DMS153 (cell line): ENCODE measurements at regions not wholly inside any gene's neighbourhood (a gene's known extent, or its start where the extent isn't known, plus 50 kb on each side); places are given as distances from the start of the nearest gene placed in this dataset.
"Not testable (repeated sequence)": the region's sequence is repeated elsewhere in the genome, so short reads cannot be mapped to it uniquely, and the experiment has no call there.

Experiments
- DNase-seq: peaks from one replicate; lab custom pipeline; 2025; lab: John Stamatoyannopoulos, UW

DNA sequence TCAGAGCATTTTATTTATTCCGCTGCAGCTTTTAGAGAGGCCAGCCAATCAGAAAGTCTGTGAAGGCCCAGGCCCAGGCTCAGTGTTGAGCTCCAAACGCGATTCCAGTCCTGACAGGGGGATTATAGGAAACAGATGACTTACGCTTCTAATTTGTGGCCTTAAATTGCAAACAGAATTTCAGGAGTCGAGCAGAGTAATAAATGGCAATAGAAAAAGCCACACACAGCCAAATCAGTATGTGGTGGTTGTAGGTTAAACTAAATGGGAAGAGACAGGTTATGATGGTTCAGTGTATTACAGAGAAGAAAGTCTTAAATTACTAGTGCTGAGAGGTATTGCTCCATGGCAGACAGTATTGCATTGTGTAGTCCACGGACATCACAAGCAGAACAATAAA, 131.0 kb upstream of the ZEB2 start:
- no peak for DNase-seq

DNA sequence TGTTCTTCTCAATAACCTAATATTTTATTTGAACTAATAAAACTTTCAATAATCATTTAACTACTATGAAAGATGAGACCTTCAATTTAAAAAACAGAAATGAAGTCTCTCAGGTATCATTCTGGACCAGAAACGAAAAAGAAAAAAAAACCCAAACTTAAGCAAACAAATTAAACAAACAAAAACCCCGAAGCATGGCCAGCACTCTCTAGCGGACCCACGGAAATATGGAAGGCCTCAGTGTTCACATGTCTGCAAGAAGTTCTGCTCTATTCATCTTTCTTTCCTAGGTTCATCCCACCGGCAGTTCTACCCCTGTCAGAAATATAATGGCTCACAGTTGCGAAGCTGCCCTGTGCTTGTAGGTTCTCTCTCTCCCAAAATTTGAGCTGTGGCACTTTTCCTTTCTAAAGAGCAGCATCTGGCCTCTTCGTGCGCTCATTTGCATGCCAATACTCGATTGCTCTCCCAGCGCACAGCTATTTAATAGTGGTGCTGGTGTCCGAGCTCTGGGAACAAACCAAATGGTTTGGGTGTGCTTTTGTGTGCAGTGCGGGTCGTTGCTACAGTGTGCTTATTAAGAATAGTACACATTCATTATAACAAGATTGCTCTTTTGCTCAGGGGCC, 129.0 kb upstream of the ZEB2 start:
- no peak for DNase-seq

DNA sequence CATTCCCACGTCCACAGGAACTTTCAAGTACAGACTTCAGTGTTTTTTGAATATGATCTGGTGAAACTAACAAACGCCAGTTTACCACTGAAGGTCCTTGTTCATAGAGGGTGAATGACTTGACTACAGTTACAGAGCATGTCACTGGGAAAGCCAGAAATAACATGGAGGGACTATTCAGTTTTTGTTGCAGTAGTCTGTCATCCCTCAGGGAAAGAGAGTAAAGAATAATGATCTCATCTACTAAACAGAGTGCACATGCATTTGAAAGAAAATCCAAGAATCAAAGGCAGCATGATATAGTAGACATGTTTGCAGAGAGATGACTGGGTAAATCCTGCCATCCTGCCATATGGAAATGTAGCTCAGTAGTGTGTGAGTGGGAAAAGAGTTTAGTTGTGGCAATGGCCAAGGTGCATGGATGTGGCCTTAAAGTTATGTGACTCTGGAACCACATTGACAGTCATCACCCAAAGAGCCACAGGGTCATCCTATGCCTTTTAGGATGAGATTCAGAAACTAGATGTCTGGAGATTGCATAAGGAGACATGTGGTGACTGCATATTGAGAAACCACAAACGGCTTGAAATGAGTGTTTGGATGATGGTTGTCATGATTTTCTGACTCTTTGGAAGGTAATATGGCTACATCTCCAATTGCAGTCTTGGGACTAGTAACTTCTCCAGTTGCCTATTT, 125.3 kb upstream of the ZEB2 start:
- no peak for DNase-seq

DNA sequence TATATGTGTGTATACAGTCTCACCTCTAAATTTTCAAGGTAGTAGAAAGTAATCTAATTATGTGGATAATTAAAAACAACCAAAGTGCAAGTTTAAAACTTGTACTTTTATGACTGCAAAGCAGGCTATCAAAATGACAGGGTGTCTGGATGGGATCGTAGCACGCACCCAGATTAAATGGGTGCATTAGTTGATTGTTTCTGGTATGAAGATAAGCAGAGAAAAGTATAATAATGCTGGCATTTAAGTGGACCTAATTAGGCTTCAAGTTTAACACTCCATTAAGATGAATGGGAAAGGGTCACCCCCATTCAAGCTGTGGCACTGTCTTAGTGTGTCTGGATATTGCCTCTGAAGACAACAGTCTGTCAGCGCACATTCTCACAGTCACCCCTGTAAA, 124.6 kb upstream of the ZEB2 start:
- DNase-seq: no peak

DNA sequence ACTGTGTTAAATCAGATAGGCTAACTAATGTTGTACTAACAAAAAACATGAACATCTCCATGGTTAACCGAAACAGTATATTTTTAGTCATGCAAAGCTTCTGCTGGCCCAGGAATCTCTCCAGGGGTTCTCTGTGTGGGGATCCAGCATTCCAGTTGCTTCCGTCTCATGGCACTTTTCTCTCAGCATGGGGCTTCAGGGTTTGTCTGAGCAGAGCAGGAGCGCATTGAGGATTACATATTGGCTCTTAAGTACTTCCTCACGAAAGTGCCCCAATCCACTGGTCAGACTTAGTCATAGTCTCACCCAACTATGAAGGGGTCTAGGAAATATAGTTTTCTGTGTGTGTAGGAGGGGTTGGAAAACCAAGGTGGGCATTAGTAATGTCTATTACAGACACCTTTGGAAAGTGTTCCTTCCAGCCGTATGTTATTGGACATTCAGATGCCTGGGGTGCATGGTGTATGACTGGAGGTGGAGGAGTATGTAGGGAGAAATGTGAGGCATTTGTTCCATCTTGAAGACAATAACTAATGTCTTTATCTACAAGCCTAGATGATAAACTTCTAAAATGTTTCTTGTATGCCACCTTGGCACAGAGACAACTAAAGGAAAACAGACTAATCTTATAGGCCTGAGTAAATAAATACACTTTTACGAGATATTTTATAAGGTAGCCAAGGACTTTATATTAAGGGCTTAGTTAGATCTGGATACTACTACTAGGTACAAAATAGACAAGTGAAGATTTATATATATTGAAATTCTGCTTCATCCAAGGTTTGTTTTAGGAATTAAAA, 123.8 kb upstream of the ZEB2 start:
- DNase-seq: no peak

DNA sequence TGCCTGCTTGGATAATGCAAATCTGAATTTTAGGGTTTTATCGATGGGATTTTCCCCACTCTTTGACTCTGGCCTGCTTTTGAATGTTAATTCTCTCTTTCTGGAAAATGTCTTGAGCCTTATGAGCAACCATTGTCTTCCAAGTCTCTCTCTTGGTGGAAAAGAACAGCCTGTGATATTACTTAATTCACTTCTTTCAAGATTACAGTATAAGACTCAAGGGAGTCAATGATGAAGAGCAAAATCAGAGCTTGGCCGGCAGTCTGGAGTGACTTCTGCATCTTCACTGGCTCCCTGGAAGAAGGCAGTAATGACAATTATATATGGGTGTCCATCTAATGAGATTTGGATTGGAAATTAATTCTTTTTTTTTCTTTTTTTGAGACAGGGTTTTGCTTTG, 122.9 kb upstream of the ZEB2 start:
- no peak for DNase-seq

DNA sequence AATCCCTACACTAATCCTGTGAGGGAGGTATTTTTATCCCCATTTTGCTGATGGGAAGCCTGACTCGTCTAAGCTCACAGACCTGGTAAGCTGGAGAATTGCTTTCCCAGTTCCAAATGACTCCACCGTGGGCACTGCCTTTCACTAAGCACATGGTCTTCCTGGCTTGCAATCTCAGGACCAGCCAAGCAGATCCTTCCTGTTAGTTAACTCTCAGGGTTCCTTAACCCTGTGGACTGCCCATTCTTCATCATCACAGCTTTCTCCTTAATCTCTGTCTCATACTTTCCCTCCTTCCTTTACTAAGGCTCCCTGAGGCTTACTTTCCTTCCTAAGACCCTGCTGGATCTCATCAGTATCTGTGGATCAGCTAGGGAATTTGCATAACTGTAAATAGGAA, 122.2 kb upstream of the ZEB2 start:
- no peak for DNase-seq

DNA sequence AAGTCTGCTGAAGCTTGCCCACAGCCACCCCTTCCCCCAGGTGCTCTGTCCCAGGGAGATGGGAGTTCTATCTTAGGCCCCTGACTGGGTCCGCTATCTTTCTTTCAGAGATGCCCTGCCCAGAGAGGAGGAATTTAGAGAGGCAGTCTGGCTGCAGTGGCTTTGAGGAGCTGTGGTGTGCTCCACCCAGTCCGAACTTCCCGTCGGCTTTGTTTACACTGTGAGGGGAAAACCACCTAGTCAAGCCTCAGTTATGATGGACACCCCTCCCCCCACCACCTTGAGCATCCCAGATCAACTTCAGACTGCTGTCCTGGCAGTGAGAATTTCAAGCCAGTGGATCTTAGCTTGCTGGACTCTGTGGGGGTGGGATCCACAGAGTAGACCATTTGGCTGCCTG, 118.3 kb upstream of the ZEB2 start:
- DNase-seq: not testable (repeated sequence)

DNA sequence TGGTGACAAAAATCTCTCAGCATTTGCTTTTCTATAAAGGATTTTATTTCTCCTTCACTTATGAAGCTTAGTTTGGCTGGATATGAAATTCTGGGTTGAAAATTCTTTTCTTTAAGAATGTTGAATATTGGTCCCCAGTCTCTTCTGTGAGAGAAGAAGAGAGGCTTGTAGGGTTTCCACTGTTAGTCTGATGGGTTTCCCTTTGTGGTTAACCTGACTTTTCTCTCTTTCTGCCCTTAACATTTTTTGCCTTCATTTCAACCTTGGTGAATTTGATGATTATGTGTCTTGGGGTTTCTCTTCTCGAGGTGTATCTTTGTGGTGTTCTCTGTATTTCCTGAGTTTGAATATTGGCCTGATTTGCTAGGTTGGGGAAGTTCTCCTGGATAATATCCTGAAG, 116.9 kb upstream of the ZEB2 start:
- not testable (repeated sequence) for DNase-seq

DNA sequence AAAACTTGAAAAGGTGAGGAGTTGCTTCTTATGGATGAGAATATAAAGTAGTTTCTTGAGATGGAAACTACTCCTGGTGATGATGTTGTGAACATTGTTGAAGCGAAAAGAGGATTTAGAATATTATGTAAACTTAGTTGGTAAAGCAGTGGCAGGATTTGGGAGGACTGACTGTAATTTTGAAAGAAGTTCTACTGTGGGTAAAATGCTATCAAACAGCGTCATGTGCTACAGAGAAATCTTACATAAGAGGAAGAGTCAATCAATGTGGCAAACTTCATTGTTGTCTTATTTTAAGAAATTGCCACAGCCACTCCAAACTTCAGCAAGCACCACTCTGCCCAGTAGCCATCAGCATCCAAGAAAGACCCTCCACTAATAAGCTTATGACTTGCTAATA, 112.9 kb upstream of the ZEB2 start:
- DNase-seq: no peak

DNA sequence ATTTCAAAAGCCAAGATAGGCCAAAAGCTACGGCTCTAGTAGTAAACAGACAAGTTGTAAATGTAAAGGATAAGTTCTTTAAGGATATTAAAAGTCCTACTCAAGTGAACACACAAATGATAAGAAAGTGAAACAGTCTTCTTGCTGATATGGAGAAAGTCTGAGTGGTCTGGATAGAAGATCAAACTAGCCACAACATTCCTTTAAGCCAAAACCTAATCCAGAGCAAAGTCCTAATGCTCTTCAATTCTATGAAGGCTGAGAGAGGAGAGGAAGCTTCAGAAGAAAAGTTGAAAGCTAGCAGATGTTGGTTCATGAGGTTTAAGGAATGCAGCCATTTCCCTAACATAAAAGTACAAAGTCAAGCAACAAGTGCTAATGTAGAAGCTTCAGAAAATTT, 111.7 kb upstream of the ZEB2 start:
- no peak for DNase-seq

DNA sequence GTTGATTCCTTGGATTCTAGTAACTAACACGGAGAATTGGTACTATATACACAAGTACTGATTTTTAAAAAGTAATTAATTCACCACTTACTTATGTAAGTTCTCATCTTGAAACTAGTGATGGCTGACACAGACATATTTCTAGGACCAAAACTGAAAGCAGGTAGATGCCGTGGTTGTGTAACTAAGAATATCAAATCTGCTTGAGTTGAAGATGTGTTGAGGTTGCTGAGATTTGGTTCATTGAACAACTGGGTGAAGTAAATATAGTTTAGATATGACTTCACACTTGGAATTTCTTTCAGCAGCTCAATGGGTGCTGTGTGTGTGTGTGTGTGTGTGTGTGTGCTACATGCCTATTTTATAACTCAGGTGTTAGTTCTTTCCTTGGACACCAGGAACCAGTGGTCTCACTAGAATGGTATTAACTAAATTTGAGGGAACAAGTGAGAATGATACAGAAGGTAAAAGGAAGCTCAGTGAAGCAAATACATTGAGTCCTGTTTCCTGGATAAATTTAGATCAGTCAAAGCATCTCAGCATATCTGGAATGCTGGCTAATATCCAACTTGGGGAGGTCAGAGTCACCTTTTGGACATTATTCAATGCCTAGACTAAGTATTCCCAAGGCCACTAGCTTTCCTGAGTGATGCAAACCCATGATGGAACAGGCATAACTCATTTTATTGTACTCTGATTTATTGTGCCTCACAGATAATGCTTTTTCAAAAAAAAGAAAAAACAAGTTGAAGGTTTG, 110.7 kb upstream of the ZEB2 start:
- no peak for DNase-seq

DNA sequence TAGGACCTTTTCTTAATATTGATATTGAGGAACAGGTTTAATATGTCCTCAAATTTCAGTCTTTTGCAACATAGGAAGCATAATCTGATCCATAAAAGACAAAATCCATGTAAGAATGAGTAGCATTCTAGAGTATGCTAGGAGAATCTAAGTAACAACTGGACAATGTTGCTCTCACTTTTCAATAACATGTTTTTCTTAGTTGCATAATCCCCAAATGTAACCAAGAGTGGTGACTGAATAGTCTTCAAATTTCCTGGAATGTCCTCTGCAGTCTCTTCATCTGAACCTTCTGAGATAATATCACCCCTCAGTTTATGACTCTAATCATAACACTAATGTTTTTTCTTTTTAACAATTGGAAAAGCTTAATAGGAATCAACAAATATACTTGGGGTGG, 110.0 kb upstream of the ZEB2 start:
- DNase-seq: no peak

DNA sequence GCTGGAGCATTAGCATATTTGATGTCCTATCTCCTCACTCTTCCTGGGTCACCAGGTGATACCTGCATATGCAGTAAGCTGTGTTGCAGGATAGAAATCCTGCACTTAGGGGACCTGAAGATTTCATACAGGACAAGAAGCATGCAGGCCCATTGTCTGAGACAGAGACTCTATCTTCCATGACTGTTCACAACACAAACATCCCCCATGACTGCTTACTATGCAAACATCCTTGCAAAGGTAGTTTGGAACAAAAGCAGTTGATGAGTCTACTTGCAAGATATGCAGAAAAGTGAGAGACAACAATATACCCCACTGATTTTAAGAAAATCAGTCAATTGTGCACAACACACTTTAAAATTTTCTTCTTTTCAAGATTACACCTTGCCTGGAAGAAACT, 108.6 kb upstream of the ZEB2 start:
- DNase-seq: no peak

DNA sequence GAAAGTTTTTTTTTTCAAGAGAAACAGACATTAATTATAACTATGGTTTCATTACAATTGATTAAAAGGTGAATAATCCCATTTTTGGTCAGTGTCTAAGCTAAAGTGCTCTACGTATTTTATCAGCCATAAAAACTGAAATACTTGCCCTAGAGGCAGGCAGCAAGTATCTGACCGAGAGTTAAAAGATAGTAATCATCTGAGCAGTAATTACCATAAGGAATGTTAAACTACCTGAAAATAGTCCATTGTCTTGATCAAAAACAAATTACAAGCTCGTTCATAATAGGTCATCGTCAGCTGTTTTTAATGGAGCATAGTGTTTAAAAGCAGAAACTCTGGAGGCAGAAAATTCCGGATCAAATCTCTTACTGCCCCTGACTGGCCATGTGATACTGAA, 105.7 kb upstream of the ZEB2 start:
- no peak for DNase-seq

DNA sequence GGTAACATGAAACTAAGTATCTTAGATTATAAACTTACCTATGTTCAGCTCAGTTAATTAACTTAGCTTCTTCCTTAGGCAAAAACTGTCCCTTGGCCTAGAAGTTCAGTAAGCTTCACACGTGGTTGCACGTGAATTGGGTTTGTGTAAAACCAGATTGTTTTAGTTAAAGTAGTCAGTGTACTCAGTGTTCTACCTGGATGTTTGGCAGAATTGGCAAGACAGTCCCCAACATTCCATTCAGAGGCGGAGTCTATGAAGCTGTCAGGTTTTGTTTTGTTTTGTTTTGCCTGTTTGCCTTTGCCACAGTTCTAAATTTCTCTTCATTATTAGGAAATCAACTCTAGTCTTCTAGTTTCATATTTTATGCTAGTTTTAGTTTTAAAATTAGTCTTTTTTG, 105.3 kb upstream of the ZEB2 start:
- no peak for DNase-seq

DNA sequence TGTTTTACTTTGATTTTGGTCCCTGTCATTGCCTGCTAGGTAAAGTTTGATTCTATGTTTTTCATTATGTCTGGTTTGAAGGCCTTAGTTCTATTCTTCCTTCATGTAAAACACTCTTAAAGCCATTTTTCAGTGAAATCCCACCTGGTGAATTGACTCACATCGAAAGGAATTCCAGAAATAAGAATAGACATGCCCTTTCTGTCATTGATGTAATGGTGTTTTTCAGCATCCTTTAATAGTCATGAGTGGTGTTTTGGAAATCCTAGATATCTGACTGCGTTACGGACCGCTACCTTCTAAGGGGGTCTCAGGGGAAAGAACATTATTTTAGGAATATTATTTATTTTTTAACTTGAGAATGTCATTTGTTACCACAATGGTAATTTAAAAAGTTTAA, 104.5 kb upstream of the ZEB2 start:
- no peak for DNase-seq

DNA sequence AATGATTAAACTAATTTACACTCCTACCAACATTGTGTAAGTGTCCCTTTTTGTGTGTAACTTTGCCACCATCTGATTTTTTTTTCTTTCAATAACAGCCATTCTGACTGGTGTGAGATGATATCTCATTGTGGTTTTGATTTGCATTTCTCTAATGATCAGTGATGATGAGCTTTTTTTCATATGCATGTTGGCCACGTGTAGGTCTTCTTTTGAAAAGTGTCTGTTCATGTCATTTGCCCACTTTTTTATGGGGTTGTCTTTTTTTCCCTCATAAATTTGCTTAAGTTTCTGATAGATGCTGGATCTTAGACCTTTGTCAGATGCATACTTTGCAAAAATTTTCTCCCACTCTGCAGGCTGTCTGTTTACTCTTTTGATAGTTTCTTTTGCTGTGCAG, 102.5 kb upstream of the ZEB2 start:
- DNase-seq: not testable (repeated sequence)

DNA sequence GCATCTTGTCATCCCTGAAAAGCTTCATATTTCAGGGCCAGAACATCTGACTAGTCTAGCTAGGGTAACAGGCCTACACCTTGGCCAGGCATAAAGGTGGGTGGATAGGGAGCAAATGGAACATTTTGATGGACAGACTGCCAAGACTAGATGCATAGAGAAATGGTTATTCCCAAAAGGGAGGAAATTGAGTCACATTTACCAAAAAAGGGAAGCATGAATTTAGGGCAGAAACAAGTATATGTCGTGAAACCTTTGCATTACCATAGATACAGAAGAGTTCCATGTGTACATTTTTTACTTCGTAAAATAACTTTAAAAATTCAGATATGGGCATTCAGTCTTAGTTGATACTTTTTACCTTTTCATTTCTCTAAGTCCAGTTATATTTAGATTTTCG, 101.3 kb upstream of the ZEB2 start:
- DNase-seq: no peak

DNA sequence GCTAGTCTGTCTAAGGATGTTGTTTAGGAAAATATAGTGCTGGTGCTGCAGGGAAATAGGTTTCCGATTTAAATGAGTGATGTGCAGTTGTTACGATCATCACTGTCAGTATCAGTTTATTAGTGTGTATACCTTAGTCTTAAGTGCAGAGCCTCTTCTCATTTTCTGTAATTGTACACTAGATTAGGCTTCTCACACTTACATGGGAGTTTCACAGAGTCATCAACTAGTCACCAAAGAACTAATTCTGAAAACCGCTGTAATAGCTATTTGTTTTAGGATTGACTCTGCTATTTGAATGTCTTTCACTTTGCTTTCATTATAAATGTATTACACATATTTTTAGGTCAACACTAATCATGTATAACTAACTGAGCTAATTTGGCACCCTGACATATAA, 99.8 kb upstream of the ZEB2 start:
- no peak for DNase-seq

DNA sequence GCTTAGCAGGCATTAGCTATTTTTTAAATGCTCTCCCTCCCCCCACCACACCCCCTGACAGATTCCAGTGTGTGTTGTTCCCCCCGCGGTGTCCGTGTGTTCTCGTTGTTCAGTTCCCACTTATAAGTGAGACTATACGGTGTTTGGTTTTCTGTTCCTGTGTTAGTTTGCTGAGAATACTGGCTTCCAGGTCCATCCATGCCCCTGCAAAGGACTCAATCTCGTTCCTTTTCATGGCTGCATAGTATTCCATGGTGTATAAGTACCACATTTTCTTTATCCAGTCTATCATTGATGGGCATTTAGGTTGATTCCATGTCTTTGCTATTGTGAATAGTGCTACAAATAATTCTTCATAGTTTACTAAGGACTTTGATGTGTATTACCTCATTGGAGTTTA, 97.3 kb upstream of the ZEB2 start:
- not testable (repeated sequence) for DNase-seq

DNA sequence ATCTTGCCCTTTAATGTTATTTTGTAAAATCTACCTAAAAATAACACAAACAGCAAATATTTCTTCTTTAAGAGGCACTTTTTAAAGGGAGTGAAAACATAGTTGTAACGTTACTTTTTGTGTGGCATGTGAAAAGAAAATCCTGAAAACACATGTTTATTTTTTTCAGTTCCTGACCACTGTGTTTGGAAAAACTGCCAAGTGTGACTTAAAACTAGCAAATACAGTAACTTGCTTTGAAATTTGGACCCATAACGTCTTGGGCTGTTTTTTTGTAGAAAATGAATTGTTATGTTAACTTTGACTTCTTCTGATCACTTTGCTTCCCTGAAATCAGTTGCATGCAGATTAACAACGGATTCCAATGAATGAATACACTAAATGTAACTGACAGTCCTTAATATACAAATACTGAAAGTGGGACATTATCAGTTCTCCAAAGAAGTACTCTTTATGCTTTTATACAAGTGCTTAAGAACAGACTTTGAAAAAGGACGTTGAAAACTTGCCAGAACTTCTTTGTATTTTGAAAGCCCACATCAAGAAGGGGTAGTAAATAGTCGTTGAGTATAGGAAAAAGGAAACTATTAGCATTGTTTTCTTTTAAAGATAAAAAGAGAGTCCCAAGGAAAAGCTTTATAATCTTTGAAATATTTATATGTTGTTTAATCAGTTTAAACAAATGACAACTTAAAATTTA, 96.1 kb upstream of the ZEB2 start:
- DNase-seq: no peak
